AG10803 (cell line): ENCODE measurements at regions not wholly inside any gene's neighbourhood (a gene's known extent, or its start where the extent isn't known, plus 50 kb on each side); places are given as distances from the start of the nearest gene placed in this dataset.

Experiments
- DNase-seq: peaks from one replicate; pipeline ENCODE4 v3.0.0; 2010; ENCODE audit warnings: low read depth
- H3K4me3 ChIP-seq: 2 replicates; pipeline ENCODE4 v1.5.1; 2011; ENCODE audit warnings: mild to moderate bottlenecking, low read length, control low read depth
- TF ChIP-seq, protein P1 (sequence below): conservative IDR thresholded peaks from 2 replicates; pipeline ENCODE4 v1.5.1; 2011; ENCODE audit warnings: mild to moderate bottlenecking, low read length, control low read depth, inconsistent platforms

GRCh38 chr5:54841481-54841880 is 143.9 kb downstream of the ESM1 start:
- no peak overlapping the region for H3K4me3 ChIP-seq
- TF ChIP-seq, protein P1, sequence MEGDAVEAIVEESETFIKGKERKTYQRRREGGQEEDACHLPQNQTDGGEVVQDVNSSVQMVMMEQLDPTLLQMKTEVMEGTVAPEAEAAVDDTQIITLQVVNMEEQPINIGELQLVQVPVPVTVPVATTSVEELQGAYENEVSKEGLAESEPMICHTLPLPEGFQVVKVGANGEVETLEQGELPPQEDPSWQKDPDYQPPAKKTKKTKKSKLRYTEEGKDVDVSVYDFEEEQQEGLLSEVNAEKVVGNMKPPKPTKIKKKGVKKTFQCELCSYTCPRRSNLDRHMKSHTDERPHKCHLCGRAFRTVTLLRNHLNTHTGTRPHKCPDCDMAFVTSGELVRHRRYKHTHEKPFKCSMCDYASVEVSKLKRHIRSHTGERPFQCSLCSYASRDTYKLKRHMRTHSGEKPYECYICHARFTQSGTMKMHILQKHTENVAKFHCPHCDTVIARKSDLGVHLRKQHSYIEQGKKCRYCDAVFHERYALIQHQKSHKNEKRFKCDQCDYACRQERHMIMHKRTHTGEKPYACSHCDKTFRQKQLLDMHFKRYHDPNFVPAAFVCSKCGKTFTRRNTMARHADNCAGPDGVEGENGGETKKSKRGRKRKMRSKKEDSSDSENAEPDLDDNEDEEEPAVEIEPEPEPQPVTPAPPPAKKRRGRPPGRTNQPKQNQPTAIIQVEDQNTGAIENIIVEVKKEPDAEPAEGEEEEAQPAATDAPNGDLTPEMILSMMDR: no peak
- DNase-seq: no peak

GRCh38 chr5:54838843-54839242 is 146.6 kb downstream of the ESM1 start:
- TF ChIP-seq, protein P1: no peak
- H3K4me3 ChIP-seq: no peak overlapping the region
- DNase-seq: no peak

- no peak overlapping the region for H3K4me3 ChIP-seq
- TF ChIP-seq, protein P1: no peak
- DNase-seq: no peak
Measured at GRCh38 chr5:54837981-54838380, 147.4 kb downstream of the ESM1 start.

GRCh38 chr5:54837093-54837492 is 148.3 kb downstream of the ESM1 start:
- H3K4me3 ChIP-seq: no peak overlapping the region
- no peak for DNase-seq
- TF ChIP-seq, protein P1: no peak

DNA sequence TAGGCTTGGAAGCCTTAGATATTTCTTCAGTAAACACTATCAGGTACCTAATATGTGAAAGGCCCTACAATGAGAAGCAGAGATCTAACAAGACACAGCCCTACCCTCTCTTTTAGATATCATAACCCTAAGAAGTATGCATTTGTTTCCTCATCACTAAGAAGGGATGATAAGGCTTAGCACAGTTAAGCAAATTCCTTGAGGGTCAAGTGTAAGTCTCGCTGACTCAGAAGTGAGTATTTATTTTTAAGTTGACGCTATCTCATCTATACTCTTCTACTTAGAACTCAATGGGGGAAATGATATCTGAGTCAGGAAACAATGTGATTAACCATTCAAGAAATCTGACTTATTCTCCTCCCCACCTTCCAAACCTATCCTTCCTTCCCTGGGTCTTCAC is 149.7 kb downstream of the ESM1 start:
- H3K4me3 ChIP-seq: no peak overlapping the region
- TF ChIP-seq, protein P1: no peak
- no peak for DNase-seq

DNA sequence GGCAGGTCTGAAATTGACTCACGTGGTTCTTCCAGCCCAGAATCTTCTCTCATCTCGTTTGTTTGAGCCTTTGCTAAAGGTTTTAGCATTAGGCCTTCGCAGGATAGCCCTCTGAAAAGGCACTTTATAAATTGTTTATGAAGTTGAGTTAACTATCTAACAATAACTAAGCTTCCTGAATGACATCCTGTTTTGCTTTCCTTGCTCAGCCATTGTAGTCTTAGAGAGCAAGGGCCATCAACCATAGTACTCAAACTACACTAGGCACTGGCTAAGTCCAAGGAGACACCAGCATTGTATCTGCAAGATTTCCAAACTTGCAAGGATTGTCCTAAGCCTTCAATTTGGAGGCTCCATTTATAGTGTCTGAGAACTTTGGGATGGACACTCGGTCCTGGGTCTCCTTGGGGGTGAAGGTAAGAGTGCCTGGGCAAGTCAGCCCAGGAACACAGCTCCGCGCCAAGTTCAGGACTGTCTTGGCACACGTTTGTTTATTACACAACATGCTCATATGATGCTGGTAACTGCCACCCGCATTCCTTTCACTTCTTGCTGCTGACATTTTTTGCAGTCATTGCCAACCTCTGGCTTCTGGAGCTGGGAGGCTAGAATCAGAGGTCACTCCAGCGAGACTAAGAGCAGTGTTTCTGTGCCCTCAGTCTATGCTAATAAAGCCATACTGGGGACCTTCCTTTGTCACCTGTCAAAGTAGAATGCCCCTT is 151.1 kb downstream of the ESM1 start:
- TF ChIP-seq, protein P1: no peak
- DNase-seq: peak; percentile 36
- no peak overlapping the region for H3K4me3 ChIP-seq

DNA sequence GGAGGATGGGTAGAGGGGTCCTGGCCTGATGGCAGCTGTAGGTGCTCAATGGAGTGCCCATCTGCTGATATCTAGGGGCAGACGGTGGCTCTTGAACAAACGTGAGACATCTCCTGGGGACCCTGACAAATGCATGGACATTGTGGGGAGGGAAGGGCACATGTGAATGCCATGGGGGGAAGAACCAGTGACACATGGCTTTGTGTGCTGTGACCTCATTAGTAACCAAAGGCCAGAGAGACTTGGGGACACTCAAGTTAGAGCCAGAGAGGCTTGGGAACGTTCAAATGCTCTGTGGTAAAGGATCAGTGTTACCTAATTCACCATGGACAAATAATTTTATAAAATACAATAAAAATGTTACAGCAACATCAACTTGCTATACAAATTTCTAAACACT is 151.8 kb downstream of the ESM1 start:
- DNase-seq: no peak
- TF ChIP-seq, protein P1: no peak

More for the DNA sequence above, 151.8 kb downstream of the ESM1 start:
- H3K4me3 ChIP-seq: no peak overlapping the region
